ENCODE measurements at regions not wholly inside any gene's neighbourhood (a gene's known extent, or its start where the extent isn't known, plus 50 kb on each side); places are given as distances from the start of the nearest gene placed in this dataset.

GRCh38 chr6:48977573-48977972 lies 485.5 kb downstream of the MMUT start:
- no peak for DNase-seq (ENCODE audit: low spot score in 2 of 2)

GRCh38 chr6:48973491-48973890 lies 489.6 kb downstream of the MMUT start:
- Histone ChIP-seq H3K9me3 (no peaks in the 10 kb centered on the region), H3K36me3 (no peaks in the 10 kb centered on the region), H3K4me1 (no peaks in the 10 kb centered on the region), H3K4me3 (no peak overlapping the region), H3K27ac (no peak overlapping the region), H3K27me3 (no peaks in the 10 kb centered on the region)
- TF ChIP-seq CTCF (IDR thresholded peaks at IDR 0.05): no peak
- DNase-seq (ENCODE audit: low spot score in 2 of 2): no peak
- intact Hi-C loops (cut with DNase I): no loop called here

More at GRCh38 chr6:48977573-48977972, 485.5 kb downstream of the MMUT start:
- Histone ChIP-seq H3K9me3 (no peaks in the 10 kb centered on the region), H3K27me3 (no peaks in the 10 kb centered on the region), H3K27ac (no peak overlapping the region), H3K4me1 (no peaks in the 10 kb centered on the region), H3K4me3 (no peak overlapping the region), H3K36me3 (no peaks in the 10 kb centered on the region)
- TF ChIP-seq CTCF (IDR thresholded peaks at IDR 0.05): no peak
- intact Hi-C loops (cut with DNase I): no loop called here

- Histone ChIP-seq H3K9me3 (no peaks in the 10 kb centered on the region), H3K36me3 (no peaks in the 10 kb centered on the region), H3K27me3 (no peaks in the 10 kb centered on the region), H3K4me3 (no peak overlapping the region), H3K27ac (no peak overlapping the region), H3K4me1 (no peaks in the 10 kb centered on the region)
- intact Hi-C loops (cut with DNase I): no loop called here
- TF ChIP-seq CTCF (IDR thresholded peaks at IDR 0.05): no peak
- no peak for DNase-seq (ENCODE audit: low spot score in 2 of 2)
Observed at GRCh38 chr6:48961781-48962415, 501.2 kb downstream of the MMUT start.

- Histone ChIP-seq H3K27ac (no peak overlapping the region), H3K27me3 (no peaks in the 10 kb centered on the region), H3K4me3 (no peak overlapping the region), H3K36me3 (no peaks in the 10 kb centered on the region), H3K4me1 (no peaks in the 10 kb centered on the region), H3K9me3 (no peaks in the 10 kb centered on the region)
- DNase-seq (ENCODE audit: low spot score in 2 of 2): no peak
- no peak for TF ChIP-seq CTCF (IDR thresholded peaks at IDR 0.05)
- intact Hi-C loops (cut with DNase I): no loop called here
Observed at GRCh38 chr6:48959251-48960060, 503.6 kb downstream of the MMUT start.

- TF ChIP-seq CTCF (IDR thresholded peaks at IDR 0.05): no peak
- no peak for DNase-seq (ENCODE audit: low spot score in 2 of 2)
- H3K27ac ChIP-seq: no peak overlapping the region
- H3K9me3 ChIP-seq: no peaks in the 10 kb centered on the region
- no peaks in the 10 kb centered on the region for H3K36me3 ChIP-seq
- H3K4me1 ChIP-seq: no peaks in the 10 kb centered on the region
- H3K4me3 ChIP-seq: no peak overlapping the region
- intact Hi-C loops (cut with DNase I): no loop called here
- H3K27me3 ChIP-seq: no peaks in the 10 kb centered on the region
Observed at GRCh38 chr6:48957781-48958180, 505.3 kb downstream of the MMUT start.

All from ascending aorta (tissue), 2 donors.